Suppressor macrophage (primary cell): ENCODE measurements at regions not wholly inside any gene's neighbourhood (a gene's known extent, or its start where the extent isn't known, plus 50 kb on each side); places are given as distances from the start of the nearest gene placed in this dataset.
"Not testable (repeated sequence)": the region's sequence is repeated elsewhere in the genome, so short reads cannot be mapped to it uniquely, and the experiment has no call there.

Experiments used
- DNase-seq, 4 experiments: peaks; one replicate each; pipeline ENCODE4 v3.0.0-alpha.2; 2020 to 2022

DNA sequence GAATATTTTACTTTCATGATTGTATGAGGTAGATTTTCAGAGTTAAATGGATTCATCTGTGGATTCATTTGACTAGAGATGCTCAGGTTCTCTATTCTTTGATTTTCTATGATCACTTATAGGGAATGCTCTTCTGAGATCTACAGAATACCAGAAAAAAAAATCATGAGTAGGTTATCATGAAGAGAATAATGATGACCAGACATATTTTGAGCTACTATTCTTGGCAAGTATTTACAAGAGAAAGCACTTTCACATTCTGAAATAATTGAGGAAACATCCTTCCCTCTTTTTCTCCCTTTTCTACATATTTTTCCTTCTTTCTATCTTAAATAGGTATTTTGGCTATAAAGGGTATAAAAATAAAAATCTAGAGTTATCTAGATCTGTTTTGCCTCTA is 543.0 kb upstream of the TUSC1 start:
- no peak for DNase-seq

DNA sequence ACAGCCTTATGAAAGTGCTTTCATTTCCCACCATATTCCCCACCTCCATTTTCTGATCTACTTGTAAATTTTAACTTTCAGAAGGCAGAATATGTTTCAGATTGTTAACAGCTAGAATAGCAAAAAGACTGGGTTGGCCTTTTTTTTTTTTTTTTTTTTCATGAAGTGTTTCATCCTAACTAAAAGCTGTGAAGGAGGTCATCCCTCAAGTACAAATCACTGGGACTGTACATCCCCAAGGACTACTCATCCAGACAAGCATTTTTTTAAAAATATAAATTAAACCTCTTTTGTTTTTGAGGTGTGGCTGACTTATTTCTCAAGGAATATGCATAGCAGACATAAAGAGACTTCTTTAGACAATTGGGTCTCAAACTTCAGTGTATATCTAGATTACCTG is 542.1 kb upstream of the TUSC1 start:
- DNase-seq: no peak

DNA sequence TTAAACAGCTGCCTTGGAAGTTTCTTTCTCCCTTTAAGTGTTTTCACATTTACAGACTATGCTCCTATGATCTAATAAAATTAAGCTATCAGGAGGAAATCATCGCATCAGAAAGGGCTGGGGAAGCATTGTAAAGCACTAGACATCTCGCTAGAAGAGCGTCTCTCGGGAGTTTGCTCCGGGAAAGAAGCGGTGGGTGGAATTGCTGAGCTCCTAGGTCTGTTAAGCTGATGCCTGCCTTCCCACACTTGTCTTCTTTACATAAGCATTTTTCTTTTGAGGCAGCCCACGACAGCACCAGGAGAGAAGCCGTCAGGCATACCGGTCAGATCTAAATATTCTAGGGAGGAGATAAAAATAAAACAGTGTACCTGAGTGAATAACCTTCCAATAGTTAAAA is 541.7 kb upstream of the TUSC1 start:
- no peak for DNase-seq

DNA sequence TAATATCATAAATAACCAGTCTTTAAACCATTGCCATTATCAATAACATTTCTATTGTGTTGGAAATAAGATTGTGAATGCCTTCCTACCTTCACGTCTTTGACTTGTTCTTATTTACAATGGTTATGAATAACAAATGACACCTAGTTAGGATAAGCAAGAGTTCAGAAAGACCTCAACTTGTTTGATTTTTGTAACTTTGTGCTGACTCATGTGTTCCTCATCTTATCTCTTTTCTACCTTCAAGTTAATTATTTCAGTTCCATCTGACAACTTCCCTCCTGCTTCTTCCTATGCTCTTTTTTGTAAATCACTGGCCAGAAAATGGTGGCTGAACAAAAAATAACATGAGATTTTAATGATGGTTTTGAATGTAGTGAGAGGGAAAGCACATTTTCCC is 538.5 kb upstream of the TUSC1 start:
- DNase-seq: no peak

- not testable (repeated sequence) for DNase-seq
These were observed 536.6 kb upstream of the TUSC1 start for GRCh38 chr9:26214713-26215444.

DNA sequence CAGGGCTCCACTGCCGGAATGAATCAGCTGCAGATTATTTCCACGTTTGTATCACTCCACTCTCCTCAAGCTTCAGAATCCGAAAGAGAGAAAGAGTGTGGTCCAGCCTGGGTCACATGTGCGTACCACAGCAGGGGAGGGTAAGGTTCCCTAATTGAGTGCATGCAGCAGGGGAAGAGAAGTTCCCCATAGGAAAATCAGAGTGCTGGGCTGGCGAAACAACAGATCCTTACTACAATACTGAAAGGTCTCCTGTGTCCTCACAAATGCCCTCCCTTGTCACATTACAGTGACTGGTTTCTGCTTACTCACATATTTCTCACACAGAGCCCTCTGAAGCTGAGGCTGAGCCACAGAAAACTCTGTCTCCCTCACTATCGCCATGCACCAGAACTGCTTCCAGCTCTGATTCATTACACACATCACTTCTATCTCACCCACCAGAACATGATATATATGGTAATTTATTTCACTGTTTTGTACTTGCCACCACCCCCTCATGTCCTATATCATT is 532.2 kb upstream of the TUSC1 start:
- no peak for DNase-seq

GRCh38 chr9:26205261-26205660 is 527.0 kb upstream of the TUSC1 start:
- no peak for DNase-seq

DNA sequence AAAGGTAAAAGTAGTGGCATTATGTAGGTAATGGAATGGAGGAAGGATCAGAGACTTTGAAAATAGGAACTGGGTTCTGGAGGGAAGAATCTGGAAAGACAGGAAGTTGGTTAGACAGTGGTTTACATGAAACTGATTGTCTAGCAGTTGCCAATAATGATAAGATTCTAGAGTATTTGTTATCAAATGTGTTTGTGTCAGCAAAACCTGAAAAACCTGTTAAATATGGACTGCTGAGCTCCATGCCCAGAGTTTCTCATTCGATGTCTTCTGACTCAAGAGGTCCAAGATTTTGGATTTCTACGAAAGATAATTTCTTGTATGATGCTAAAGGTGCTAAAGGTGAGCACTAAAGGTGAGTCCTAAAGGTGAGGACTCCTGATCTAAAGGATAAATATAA is 515.0 kb upstream of the TUSC1 start:
- DNase-seq: no peak

- DNase-seq: no peak
These were observed 513.5 kb upstream of the TUSC1 start for GRCh38 chr9:26191711-26192110.

GRCh38 chr9:26181836-26182235 is 503.6 kb upstream of the TUSC1 start:
- no peak for DNase-seq

- DNase-seq: no peak
These were observed 498.4 kb upstream of the TUSC1 start for GRCh38 chr9:26176628-26177027.

DNA sequence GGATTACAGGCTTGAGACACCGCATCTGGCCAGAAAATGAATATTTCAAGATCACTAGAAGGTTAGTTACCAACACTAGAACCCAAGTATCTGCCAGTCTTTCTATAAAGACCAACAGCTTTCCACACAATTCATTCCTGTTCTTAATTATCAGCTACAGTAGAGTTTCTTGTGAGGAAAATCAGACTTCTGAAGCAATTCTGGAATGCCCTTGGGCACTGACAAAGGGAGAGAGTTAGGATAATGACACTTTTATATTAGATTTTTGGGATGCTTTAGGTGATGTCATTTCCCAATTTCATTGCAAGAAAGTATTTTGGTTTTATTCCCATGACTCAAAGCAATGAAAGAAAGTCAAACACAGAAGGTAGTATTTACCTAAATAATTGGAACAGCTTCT is 497.0 kb upstream of the TUSC1 start:
- no peak for DNase-seq

GRCh38 chr9:26172301-26172700 is 494.1 kb upstream of the TUSC1 start:
- no peak for DNase-seq

GRCh38 chr9:26171691-26172090 is 493.4 kb upstream of the TUSC1 start:
- no peak for DNase-seq

DNA sequence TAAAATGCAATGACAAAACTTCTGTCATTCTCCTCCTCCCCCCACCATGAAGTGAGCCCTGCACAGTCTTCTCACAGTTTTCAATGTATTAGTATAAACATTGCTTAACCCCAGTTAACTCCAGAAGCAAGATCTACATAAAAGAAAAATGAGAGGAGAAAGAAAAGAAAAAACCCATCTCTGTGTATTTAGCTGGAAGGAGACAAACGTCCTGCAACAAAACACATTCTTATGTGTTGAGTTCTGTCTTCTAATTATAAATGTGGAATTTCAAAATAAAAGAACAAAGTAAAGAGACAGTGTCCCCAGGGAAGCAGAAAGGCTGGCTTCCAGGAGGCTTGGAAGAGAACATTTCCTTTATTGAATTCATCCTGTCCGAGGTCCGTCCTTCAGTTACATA is 491.9 kb upstream of the TUSC1 start:
- no peak for DNase-seq

DNA sequence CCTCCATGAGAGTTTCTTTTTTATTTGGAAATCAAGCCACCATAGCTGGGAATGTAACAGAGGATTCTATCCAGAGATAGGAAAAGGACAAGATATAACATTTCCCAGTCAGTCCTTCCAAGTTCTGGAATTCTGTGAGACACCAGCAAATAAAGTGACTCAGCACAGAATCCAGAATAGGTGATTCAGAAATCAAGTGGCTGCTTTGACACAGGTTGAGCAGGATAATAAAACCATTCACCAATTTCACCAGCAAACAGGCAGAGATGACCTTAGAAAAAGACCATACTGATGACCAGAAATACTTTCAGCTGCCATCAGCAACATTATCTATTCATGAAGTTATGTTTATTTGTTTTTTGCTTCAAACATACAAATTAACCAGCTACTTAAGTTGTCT is 491.5 kb upstream of the TUSC1 start:
- no peak for DNase-seq

GRCh38 chr9:26166537-26166936 is 488.3 kb upstream of the TUSC1 start:
- DNase-seq: no peak

GRCh38 chr9:26165426-26165825 is 487.2 kb upstream of the TUSC1 start:
- DNase-seq: no peak

DNA sequence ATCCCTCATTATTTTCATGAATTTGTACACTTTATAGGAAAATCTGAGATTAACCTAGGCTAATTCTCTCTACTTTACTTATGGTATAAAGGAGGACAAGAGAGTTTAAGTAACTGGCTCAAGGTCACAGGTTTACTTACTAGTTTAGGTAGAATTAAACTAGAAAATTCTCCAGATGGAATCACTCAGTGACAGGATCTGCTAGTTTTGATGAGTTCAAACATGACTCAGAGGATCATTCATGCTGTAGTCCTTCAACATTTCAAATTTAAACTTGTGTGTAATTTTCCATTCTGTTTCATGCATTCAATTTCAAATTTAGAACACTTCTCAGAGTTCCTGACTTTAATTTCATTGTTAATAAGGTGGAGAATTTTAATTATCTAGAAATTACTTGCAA is 485.7 kb upstream of the TUSC1 start:
- no peak for DNase-seq

- no peak for DNase-seq
These were observed 481.5 kb upstream of the TUSC1 start for GRCh38 chr9:26159575-26160392.

DNA sequence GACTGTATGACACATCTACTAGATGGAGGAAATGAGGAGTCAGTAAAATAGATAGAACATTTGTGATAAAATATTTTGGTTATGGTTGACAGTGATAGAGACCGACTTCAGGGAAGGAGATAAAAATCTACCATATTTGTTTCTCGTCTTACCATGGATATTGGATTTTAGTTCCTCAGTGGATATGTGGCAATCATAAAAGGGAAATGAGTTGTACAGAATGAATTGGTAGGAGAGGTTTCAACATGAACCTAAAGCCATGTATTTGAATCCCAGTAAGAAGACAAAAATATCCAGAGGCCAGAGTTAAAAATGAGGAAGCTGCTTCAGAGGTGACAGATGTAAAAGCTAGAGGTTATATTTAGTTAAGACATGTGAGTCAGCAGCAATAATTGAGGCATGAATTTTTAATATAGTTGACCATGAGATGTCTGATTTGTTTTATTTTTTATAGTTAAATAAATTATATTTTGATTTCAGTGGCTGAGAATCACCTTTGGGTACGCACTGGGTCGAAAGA is 480.4 kb upstream of the TUSC1 start:
- no peak for DNase-seq

DNA sequence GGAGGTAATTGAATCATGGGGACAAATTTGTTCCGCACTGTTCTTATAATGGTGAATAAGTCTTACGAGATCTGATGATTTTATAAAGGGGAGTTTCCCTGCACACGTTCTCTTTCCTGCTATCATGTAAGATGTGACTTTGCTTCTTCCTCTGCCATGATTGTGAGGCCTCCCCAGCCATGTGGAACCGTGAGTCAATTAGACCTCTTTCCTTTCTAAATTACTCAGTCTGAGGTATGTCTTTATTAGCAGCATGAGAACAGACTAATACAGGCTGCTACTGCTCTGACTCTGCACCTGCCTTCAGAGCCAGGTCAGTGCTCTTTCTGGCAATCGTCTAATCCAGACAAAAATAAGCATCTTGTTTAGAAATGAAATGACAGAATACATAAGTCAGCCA is 479.2 kb upstream of the TUSC1 start:
- DNase-seq: no peak

GRCh38 chr9:26152350-26152749 is 474.1 kb upstream of the TUSC1 start:
- no peak for DNase-seq

DNA sequence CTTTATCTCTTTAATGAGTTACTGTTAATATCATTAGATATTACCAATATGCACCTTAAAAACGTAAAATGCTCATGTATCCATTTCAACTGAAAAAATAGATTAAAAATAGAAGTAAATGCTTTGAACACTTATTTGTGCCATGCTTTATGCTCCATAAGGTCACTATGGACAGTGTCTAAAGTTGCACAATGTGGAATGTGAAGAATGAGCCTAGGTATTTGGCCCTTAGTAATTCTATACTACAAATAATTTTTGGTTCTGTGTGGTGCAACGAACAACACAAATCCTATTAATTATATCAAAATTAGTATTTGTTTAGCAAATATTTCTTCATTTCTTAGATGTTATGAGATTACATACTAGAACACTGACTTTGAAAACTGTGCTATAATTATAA is 469.9 kb upstream of the TUSC1 start:
- no peak for DNase-seq
